GM19351 (cell line): ENCODE measurements at regions not wholly inside any gene's neighbourhood (a gene's known extent, or its start where the extent isn't known, plus 50 kb on each side); places are given as distances from the start of the nearest gene placed in this dataset.

Experiments used
- ATAC-seq: cut with Tn5 transposase; IDR thresholded peaks from one replicate; pipeline ENCODE4 v1.9.1; 2021; ENCODE audit warnings: mild to moderate bottlenecking, moderate library complexity; ENCODE audit not compliant: unreplicated experiment

DNA sequence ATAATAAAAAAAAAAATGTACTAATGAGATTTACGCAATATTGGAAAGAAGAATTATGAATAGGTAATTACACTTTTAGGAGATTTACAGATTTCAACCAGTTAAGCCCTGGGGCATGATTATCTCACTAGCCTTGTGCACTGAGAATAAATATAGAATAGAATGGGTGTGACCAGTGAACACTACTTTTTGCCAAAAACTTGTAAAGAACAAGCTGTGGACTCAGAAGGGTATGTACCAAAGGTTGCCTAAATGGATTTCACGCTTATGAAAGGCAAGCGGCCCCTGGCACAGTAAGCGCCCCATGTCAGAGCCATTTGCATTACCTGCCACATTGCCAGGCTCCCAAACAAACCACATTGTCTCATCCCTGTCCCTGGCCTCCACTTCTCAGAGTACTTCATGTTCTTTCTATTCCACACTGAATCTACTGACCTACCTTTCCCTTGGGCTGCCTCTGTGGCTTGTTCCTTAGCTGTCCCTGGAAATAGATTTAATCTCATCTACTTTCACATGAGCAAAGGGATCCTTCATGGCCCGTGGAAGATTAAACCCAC lies 170.6 kb upstream of the DIO2 start:
- no peak for ATAC-seq

DNA sequence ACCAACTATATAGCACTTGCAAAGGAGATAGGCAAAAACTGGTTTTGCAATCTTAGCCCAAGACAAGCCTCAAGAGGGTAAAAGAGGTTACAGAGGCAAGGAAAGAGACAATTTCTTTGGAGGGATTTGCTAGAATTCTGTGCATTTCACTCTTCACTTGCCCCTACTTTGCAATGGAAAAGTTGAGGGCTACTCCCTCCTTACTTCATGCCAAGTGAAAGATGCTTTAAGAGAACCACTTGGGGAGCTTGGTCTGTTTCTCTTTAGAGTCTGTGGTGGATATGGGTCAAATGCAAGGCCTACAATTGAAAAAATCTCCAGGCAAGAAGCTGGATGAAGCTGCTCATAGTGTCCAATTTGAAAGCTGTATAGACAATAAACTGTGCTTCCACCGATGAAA lies 167.7 kb upstream of the DIO2 start:
- no peak for ATAC-seq

GRCh38 chr14:80378084-80378690 lies 166.9 kb upstream of the DIO2 start:
- no peak for ATAC-seq

GRCh38 chr14:80364816-80365215 lies 153.5 kb upstream of the DIO2 start:
- ATAC-seq: no peak

DNA sequence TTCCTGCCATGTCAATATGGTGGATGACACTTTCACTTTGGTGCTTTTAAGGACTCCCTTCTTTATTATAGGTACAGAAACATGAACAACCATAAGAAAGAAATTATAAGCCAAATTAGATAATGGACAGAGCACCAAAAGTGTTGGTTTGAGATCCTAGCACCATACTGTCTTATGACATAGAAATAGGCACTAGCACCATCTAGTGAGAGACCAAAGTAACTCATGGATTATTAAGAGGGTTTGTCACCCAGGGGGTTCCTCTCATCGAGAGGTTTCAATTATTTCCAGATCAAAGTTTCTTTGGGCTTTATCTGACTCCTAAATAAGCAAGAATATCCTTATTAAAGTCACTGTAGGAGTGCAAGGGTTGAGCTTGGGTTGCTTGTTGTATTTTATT lies 153.0 kb upstream of the DIO2 start:
- ATAC-seq: peak; percentile 68

DNA sequence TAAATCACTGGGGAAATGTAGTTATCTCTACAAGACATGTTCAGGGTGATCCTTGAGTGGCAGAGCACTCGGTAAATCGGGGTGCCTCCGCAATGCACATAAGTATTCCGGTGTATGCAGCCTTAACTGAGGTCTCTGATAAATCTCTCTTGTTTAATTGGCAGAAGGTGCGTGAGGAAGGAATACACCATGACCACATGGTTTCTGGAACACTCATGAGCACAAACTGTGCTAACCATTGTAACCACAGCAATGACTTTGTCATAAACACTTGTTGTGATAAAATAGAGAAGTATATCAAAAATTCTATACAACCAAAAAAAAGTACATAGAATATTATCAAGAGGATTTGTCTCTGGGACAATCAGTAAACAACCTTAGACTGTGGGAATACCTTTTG lies 146.8 kb upstream of the DIO2 start:
- no peak for ATAC-seq

GRCh38 chr14:80356413-80356812 lies 145.1 kb upstream of the DIO2 start:
- ATAC-seq: no peak

- ATAC-seq: no peak
Observed at GRCh38 chr14:80354860-80355581, 143.7 kb upstream of the DIO2 start.

DNA sequence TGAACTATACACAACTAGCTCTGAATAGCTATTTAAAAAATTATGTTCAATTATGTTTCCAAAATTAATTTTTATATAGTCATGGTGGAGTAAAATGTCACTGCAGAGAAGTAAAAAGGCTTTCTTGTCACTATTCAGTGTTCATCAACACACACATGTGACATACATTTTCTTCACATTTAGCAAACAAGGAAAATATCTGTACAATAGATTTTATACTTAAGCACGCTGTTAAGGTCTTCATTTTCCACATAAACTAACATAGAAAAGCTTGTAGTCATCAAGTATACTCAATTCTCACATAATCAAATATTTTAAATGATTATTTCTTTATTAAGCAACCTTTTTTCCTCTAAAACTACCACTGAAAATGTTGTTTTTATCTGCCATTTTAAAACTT lies 141.2 kb upstream of the DIO2 start:
- ATAC-seq: no peak

GRCh38 chr14:80350707-80351106 lies 139.4 kb upstream of the DIO2 start:
- no peak for ATAC-seq

DNA sequence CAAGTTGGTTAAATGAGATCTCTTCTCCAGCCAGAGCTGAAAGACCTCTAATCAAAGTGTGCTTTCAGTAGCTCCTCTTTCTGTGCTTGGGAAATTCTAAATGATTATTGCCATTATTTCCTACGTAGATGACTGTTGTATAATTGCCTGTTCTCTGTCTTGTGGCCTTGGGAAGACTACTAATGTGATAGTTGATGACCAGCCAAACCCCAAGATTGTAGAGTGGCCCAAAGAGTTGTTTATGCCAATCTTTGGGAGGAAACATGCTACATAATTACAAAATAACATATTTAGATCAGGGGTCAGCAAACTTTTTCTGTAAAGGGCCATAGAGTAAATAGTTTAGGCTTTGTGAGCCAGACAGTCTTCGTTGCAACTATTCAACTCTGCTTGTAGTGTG lies 135.1 kb upstream of the DIO2 start:
- no peak for ATAC-seq

GRCh38 chr14:80344208-80344607 lies 132.9 kb upstream of the DIO2 start:
- no peak for ATAC-seq

DNA sequence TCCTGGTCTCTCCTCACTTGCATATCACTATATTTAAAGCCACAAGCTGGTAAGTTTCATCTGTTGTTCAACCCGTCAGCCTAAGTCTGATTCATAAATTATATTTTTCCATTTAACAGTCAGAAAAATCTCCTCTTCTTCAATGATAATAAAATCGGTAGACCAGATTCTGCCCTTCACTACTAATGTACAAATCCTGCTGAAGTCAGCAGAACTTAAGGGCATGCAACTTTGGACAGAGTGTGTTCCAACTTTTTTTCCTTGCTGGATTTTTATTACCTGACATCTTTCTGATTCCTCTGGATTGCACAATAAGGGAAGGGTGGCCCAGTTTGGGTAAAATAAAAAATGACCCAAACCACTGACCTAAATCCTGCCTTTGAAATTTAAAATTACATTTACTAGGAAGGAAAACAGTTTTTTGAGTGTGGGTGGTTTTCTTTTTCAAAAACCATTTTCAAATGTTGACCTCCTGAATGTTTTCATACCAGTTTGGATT lies 125.4 kb upstream of the DIO2 start:
- no peak for ATAC-seq

DNA sequence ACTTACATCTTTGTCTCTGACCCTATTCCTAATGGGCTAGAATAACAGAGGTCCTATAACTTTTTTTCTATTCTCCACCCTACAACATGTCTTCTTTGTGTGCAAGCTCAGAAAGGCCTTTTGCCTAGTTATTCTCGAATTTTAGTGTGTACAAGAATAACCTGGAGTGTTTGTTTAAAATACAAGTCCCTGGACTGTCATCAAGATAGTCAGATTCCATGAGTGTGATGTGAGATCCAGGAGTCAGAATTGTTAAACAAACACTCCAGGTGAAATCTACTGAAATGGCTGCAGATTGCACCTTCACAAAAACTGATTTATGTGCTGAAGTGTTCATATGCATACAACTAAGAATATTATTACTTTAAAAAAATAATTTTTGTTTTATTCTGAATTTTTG lies 114.4 kb upstream of the DIO2 start:
- no peak for ATAC-seq

DNA sequence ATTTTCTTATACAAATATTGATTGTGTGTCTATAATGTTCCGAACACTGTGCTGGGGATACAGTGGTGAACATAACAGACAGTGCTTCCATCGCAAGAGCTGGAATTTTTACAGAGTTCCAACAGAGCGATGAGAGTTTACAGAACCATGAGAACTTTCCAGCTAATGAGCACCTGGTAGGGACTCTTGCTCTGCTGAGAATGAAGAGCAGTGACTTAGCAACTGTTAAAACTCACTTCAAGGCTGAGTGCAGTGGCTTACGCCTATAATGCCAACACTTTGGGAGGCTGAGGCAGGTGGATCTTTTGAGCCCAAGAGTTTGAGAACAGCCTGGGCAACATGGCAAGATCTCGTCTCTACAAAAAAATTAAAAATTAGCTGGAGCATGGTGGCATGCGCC lies 113.8 kb upstream of the DIO2 start:
- no peak for ATAC-seq

- ATAC-seq: no peak
Observed at GRCh38 chr14:80324649-80325048, 113.3 kb upstream of the DIO2 start.

DNA sequence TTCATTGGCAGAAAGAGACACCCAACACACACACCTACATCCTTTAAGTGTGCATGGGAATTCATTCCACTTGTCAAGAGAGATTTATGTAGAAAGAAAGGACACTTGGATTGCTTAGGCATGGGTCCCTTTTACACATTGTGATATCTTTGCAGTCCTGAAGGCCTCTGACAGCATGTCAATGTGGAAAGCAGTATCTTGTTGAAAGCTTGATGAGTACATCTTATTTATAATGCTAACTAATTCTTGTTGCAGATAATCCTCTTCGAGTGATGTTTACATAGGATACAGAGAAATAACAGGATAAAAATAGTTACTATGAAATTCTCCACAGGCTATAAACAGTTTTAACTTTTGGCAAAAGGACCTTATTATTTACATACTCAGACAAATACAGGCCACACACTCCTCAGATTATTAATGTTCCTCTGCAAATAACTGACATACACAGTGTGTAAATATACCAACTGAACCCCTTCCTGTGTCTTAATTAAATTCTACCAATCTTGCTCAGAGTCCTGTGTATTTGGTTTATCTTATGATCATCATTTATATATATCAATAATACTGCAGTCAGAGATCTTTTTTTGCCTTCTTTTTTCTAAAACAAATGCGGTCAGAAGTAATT lies 111.8 kb upstream of the DIO2 start:
- ATAC-seq: no peak

DNA sequence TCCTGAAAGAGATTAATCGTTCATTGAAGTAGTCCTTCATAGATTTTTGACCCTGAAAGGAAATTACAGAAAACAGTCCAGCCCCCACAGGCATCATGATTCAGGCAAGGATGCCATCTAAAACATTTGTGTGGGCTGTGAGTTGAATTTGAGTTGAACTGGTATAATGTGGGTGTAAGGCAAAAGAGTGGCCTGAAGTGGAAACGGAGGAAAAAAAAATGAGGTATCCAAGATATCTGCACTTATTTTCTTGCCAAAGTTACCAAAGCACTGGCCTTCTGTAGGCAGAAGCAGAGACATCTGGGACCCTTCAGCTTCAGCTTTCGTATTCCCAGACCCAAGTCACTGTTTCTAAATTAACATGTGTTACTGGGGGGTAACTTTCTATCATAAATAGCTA lies 105.1 kb upstream of the DIO2 start:
- no peak for ATAC-seq

DNA sequence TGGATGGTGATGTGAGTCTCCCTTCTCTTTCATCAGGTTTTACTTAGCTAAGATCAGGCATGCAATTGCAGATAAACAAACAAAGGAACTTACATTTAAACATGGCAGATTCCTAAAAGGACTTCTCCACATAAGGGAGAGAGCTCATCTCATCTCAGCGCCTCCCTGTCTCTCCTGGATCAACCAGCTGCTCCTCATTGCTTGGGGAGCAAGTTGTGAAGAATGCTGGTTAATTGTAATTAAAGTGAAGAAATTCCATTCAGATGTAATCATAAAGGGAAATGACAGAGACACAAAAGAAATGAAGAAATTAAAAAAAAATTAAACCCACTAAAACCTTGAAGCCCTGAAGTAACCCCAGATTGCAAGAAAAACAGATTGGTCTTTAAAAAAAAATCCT lies 104.4 kb upstream of the DIO2 start:
- no peak for ATAC-seq

- ATAC-seq: no peak
Observed at GRCh38 chr14:80313806-80314205, 102.5 kb upstream of the DIO2 start.

DNA sequence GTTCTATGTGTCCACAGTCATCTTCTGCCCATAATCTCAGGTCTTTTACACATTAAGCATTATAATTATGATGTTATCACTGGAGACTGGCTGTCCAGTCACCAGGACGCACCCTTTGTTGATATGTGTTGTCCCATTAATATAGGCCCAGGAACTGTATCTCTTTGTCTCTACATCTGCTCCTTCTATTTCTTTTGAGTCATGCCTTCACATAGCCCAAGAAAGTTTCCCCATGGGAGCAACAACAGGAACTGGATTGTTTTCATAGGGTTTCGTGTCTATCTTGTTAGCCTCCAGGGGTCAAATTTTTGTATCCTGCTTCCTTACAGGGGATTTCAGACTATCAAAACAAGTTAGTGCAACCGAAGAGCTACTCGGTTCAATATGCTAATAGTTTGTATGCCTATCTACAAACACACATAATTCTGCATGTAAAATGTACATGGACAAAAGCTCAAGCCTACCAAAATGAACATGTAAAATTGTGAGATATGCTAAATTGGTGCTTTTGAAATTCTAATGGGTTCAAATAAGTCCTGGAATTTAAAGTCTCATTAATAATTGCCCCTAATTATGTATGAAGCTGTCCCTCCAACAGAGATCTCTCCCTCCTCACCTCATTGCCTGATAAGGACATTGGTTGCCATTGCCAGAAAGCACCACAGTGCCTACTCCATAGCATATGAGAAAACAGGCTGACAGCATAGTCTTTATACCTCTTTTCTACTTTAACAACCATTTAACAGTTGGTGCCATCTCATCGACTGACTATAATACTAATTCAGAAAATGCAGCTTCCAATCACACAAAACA lies 99.8 kb upstream of the DIO2 start:
- ATAC-seq: no peak
